Stimulated activated CD4-positive, alpha-beta T cell treated with anti-CD3 and anti-CD28 coated beads, TNF-alpha, amount 100 ng/mL, for 1 hour (primary cell): ENCODE measurements at regions not wholly inside any gene's neighbourhood (a gene's known extent, or its start where the extent isn't known, plus 50 kb on each side); places are given as distances from the start of the nearest gene placed in this dataset.
"Not testable (repeated sequence)": the region's sequence is repeated elsewhere in the genome, so short reads cannot be mapped to it uniquely, and the experiment has no call there.

Experiments used
- DNase-seq, 3 donors: peaks; one replicate each; pipeline ENCODE4 v3.0.0-alpha.2; 2020; ENCODE audit warnings: low read depth in 3 of 3, low spot score in 1 of 3

DNA sequence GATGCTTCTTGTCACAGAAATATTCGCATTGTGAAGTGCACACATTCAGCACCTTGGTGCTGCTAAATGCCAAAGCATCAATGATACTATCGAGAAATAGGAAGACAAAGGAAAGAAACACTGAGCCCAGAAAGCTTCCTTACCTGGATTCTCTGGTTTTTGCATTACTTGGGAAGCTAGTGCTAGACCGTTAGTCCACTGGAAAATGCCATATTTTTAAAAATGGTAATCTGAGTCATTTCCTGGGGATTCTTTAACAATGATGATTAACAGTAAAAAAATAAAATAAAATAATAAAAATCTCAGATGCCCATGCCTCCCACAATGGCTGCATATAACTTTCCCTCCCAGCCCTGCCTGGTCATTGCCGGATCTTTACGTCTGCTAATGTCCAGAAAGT, 420.1 kb upstream of the MGMT start:
- no peak for DNase-seq

DNA sequence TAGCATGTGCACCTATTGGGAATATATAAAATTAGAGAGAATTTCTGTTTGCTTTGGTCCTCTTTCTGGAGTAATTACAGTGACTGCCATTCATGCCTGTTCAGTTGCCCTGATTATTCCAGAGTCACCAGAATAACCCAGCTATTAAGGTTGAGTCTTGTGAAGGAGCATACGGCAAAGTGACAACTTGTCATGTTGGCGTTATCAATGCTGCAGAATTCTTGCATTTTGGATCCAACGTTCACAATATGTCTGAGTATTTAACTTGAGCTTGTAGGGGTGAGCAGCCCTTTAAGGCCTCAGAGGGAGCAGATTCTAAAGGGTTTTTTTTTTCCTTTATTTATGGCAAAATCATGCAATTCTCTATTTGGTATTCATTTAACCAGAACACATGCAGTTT, 419.4 kb upstream of the MGMT start:
- DNase-seq = no peak

DNA sequence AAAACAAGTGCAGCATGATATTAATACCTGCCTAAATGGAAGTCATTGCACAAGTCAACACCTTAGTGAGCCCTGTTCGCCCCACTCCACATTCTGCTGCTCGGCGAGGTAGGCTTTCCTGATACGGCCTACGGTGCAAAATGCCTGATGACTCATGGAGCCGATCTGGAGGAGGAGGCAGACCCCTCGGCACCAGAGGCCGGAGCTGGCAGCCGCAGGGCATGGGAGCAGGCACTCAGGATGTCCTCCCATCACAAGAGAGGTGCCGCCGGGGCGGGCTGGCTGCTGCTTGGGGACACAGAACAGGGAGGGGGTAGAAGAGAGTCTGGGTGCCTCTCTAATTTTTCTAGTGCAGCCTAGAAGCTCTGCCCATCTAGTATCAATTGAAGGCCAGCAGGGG, 418.5 kb upstream of the MGMT start:
- DNase-seq = no peak

DNA sequence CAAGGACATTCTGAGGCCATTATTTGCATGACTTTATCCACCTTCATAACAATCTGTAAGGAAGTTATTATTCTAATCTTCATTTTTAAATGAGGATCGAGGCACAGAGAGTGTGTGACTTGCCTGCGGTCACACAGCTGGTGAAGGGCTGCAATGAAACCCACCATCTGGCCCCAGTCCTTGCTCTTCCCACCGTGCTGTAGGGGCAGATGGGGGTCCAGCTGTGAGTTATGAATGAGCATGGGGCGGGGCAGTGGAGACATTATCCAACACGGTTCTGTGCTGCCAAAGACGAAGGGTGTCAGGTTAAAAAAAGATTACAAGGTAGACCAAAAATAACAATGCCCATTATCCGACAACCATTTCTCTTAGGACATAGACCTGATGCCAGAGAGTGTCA, 417.5 kb upstream of the MGMT start:
- DNase-seq = no peak

DNA sequence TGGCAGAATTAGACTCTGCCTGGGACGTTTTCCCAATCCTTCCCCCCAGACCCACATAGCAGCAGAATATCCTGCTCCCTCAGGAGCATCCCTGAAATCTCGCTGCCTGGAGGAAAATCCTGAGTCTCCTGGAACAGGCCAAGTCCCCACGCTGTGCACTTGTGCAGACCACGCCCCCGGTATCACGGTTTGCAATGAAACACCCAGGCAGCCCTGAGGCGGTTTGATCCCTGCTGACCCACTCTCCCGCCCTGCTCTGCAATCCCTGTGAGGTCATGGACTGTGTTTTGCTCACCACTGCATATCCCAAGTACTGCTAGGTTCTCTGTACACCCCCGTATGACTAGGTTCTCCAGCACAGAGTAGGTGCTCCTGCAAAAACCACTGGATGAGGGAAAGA, 411.8 kb upstream of the MGMT start:
- DNase-seq = no peak

DNA sequence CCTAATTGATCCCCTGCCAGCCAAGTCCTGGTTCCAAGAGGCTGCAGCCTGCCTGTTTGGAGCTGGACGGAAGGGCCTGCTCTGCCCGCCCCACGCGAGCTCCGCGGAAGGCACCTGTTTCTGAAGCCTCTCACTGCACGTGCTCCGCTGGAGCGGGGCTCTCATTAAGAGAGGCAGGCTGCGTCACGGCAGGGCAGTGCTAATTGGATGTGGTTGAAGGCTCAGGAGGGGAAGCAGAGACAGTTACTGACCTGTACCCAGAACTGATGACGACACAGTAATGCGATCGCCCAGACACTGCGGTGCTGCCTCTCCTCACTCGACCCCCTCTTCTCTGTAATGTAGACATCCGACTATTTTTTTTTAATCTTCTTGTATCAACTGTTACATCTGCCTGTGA, 411.1 kb upstream of the MGMT start:
- DNase-seq = no peak

DNA sequence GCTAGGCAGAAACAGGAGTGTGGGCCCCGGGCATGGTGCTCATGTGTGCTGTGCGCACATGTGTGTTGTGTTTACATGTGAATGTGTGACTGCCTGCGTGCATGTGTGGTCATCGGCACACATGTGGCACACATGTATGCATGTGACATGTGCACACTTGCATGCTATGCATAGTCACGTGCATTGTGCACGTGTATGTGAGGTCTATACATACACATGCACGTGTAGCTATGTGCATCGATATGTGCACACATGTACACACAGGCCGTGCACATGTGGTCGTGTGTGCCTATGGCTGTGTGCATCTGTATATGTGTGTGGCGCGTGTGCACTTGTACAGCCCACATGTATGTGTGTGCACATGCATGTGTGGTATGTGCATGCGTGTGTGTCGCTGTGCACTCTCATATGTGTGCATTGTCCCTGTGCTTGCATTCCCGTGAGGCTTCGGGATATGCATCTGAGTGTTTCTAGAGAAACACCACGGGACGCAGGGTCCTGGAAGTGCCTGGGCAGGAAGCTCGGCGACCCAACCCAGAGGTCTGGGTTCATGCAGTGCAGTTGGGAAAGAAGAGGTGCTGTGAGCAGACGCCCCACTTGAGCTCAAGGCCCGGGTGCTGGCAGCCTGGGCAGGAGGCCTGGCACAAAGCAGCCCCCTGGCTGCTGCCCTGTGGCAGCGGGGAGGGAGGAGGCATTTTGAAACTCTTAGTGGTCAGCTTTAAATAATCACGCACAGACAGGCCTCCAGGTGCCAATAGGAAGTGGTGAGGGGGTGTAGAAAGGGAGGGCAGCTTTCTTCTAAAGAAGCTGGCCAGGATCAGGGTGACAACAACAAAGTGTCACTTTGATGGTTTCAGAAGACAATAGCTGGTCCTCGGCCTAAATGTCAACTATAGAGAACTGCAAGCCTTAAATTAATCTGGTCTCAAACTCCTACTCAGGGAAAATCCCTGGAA, 410.0 kb upstream of the MGMT start:
- DNase-seq = no peak

DNA sequence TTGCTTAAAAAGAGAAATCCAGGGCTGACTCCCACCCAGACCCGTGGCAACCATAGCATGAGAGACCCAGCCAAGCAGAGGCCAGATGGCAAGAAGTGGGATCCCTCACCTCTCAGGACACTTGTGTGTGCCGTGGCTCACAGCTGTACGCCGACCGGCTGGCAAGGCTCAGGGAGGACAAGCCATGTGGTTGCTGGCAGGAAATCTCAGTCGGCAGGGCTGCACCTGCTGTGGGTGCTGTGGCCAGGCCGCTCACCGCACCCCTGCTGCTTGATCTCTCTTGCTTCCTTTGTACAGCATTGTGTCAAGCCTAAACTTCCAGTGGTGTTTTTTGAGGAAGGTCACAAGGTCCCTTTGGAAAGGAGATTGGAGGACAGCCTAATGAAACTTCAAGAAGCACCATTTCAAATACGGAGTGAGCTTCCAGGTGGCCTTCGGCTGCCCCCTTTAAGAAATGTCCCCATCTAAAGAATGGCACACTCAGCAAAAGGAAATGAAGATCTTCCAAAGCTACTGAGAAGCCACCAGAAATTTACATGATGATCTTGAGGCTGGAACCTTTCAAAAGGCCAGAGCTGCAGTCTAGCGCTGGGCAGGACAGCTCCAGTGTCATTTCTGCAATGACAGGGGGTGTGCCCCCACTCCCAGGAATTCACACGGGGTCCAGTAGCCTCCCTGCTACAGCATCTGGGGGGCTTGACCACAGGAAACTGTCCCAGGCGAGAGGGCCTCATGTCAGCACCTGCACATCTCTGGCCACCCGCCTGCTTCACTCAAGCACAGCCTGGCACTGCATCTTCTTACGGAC, 409.0 kb upstream of the MGMT start:
- peak in 1 of 3 donors; percentile 5 for DNase-seq

DNA sequence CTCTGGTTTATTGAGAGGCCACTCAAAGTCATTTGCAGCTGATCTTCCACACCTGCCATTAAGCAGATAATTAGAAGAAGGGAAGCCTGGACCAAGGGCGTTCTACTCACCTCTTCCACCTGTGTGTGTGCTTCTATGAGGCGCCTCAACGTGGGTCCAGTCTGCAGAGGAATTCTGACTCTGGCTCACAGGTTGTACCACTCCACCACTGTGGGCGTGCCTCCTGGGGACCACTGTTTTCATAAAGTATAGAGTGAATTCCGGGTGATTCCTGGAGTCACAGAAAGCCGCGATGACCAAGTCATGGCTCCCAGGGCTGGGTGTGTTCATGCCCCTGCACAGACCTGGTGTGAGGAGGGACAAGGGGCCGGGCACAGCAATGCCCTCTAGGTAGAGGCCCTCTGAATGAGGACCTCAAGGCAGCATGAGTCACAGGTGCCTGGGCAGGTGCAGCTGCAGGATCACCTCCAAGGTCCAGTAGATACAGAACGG, 408.3 kb upstream of the MGMT start:
- DNase-seq = no peak

DNA sequence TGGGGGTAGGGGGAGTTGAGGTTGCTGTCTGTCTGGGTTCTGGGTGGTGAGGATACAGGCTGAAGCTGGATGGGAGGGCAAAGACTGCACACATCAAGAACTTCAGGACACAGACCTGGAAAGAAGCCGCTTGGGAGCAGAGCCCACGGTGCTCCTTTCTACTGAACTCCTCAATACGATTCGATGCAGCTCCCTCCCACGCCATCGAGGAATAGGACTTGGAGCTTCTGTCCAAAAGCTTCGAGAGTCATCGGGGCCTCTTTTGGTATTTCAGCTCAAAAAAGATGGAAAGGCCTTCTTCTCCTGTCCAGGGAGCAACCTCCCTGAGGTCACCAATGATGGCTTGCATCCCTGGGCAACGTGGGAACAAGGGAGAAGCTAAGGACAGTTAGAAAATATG, 407.1 kb upstream of the MGMT start:
- DNase-seq = no peak

DNA sequence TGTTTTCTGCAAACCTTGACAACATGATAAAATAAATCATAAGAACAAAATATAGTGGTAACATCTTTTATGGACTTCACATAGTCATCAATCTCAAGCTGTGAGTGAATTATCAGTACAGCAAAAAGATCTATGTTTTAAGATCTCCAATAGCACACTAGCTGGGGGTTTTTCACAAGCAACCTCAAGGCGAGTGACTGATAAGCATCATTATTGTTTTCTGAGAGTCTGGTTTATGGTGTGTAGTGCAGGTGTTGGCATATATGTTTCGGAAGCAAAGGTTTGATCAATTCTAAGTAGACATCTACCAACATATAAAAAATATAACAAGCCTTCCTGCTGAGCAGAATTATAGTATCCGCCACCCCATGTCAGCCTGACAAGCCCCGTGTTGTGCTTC, 403.8 kb upstream of the MGMT start:
- DNase-seq = no peak

DNA sequence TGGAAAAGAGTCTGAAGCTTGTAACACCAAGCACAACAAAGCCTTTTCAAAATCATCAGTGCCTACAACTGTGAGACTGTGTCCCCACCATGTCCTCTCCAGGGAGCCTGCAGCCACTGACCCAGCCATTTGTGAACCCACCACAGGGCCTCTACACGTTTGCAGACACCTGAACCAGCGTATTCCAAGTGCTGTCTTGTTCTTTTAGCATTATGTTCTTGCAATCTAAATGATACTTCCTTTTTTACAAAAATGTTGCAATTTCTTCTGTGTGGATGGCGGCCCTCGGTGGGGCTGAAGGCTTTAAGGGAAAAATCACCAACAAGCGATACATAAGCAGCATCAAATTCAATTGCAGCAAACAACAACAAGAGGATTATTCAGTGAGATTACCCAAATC, 403.2 kb upstream of the MGMT start:
- DNase-seq = no peak

DNA sequence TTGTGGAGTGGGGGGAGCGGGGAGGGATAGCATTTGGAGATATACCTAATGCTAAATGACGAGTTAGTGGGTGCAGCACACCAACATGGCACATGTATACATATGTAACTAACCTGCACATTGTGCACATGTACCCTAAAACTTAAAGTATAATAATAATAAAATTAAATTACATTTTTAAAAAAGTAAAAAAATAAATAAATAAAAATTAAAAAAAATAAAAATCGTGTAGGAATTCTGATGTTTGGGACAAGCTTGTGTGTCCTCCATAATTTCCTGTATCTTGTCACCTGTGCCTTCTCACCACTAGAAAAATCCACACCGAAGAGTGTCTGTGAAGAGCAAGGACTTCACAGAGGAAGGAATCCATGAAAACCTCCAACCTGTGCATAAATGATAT, 400.5 kb upstream of the MGMT start:
- DNase-seq = not testable (repeated sequence)

DNA sequence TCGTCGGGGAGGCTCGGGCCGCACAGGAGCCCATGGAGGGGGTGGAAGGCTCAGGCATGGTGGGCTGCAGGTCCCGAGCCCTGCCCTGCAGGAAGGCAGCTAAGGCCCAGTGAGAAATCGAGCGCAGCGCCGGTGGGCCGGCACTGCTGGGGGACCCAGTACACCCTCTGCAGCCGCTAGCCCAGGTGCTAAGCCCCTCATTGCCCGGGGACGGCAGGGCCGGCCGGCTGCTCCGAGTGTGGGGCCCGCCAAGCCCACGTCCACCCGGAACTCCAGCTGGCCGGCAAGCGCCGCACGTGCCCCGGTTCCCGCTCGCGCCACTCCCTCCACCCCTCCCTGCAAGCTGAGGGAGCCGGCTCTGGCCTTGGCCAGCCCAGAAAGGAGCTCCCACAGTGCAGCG, 395.6 kb upstream of the MGMT start:
- DNase-seq = not testable (repeated sequence)

DNA sequence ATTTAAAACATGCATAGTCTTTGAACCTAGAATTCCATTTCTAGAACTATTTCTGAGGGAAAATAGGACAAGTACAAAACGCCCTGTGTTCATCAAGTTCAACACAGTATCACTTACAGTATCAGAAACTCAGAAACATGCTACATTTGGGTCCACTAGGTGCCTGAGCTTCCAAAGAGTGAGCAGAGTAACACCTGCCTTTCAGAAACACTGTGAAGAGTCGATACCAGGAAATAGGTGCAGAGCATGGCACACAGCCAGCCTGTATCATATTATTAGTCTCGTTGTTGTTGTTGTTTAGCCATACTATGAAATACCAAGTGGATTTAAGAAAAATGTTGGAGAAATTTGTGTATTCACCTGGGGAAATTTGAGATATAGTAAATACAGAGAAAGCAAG, 392.1 kb upstream of the MGMT start:
- no peak for DNase-seq

DNA sequence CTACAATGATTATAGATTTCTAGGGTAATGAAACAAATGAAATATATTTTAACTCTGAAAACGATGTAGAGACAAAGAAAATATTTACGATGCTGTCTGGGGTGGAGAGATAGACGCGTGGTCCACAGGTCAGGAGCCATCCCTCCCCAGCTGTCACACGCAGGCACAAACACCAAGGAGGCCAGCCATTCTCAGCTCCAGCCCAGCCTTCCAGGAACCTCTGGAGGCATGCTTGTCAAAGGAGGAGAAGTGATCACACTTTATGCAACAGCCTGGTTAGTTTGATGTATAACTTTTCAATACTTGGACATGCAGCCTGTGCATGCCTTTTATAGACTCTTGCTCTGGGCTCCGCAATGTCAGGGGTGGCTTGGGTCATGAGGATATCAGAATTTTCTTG, 391.5 kb upstream of the MGMT start:
- no peak for DNase-seq

DNA sequence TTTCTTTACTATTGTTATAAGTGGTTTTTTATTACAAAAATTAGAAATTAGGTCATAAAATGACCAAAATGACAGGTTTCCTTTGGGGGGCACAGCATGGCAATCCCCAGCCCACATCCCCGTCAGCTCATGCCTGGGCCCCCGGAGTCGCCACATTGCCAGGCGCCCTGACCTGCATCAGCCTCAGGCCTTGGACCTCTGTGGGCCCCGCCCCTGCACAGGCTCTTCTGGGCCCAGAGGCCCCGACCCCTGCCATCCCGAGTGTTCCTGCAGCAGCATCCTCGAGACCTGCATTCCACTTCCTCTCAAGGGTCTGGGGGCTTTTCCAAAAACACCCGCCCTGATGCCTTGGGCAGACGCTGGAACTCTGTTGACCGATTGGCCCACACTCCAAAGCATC, 391.1 kb upstream of the MGMT start:
- no peak for DNase-seq

DNA sequence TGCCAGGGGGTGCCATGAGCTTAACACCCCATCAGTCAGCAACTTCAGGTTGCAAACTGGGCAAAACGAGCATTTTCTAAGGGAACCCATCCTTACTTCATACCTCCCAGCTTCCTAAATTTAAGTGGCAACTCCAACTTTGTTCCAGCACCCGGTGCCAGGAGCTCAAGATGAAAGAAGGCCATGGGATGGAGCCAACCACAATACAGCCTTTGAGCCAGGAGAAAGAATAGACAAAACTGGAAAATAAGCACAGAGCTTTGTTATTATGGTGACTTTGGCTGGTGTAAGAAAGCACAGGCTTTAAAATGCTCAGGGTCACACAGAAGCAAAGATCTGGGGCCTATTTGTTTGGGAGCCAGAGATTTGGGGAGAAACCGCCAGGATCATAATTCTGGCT, 388.7 kb upstream of the MGMT start:
- DNase-seq = no peak

DNA sequence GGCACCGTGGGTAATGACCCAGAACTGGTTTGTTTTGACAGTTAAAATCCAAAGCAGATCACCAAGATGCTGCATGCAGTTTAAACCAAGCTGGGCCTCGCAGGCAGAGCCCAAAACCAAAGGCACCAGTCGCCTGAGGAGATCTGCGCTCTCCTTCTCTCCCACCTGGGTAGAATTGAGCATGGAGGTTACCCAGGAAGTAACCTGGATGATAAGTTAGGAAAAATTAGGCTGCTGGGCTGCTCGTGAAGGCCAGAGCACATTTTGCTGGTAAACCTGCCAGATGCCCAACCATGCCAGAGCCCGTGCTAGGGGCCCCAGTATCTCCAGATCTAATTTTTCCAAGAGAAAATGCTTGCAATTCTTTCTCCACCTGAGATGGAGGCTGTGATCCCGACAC, 388.3 kb upstream of the MGMT start:
- DNase-seq = no peak

DNA sequence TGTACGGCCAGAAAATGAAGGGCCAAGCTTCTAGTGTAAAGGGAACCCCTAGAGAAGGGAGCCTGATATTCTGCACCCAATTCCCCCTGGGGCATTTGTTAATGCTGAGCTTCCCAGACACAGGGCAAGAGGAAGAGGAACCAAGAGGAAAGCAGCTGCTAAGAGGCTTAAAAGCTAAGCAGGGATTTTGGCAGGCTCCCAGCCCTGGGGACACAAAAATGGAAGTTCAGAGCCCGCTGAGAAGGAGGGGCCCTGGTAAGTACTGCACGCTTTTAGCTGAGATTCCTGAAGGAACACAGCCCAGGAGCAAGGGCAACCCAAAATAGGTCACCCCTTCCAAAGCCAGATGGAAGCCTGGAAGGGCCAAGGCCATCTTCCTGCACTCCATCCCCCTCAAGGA, 387.3 kb upstream of the MGMT start:
- DNase-seq = no peak

DNA sequence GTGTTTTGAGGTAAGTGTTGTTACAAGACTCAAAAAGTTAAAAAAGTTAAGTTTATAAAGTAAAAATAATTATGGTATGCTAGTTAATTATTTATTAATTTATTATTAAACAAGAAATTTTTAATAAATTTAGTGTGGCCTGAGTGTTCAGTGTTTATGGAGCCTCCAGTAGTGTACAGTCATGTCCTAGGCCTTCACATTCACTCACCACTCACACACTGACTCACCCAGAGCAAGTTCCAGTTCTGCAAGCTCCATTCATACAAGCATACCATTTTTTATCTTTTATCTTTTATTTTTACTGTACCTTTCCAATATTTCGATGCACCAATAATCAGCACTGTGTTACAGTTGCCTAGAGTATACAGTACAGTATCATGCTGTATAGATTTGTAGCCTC, 381.2 kb upstream of the MGMT start:
- DNase-seq = no peak

DNA sequence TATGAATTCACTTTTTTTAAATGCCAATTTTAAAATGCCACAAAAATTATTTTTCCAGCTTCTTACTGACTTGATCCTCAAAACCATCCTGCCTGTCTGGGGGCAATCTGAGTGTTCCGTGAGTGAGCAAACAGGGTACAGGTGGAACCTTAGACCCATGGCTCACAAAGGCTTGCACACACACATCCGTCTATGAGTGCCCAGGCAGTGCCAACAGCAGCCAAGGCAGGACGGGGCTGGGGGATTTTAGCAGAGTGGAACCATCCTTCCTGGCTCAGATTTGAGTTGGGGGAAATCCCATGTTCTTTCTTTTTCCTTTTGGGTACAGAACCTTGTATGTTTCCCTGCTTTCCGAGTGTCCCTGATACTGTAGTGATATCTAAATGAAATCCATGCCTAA, 377.7 kb upstream of the MGMT start:
- no peak for DNase-seq
